NT2/D1 (cell line): ENCODE measurements at regions not wholly inside any gene's neighbourhood (a gene's known extent, or its start where the extent isn't known, plus 50 kb on each side); places are given as distances from the start of the nearest gene placed in this dataset.

Experiments used
- YY1 ChIP-seq: IDR thresholded peaks from 2 replicates; pipeline ENCODE4 v1.6.1; 2011; ENCODE audit not compliant: insufficient read length, insufficient read depth
- ZNF274 ChIP-seq: IDR thresholded peaks from 2 replicates; pipeline ENCODE4 v1.6.1; 2011; ENCODE audit warnings: mild to moderate bottlenecking, low read depth, low read length

DNA sequence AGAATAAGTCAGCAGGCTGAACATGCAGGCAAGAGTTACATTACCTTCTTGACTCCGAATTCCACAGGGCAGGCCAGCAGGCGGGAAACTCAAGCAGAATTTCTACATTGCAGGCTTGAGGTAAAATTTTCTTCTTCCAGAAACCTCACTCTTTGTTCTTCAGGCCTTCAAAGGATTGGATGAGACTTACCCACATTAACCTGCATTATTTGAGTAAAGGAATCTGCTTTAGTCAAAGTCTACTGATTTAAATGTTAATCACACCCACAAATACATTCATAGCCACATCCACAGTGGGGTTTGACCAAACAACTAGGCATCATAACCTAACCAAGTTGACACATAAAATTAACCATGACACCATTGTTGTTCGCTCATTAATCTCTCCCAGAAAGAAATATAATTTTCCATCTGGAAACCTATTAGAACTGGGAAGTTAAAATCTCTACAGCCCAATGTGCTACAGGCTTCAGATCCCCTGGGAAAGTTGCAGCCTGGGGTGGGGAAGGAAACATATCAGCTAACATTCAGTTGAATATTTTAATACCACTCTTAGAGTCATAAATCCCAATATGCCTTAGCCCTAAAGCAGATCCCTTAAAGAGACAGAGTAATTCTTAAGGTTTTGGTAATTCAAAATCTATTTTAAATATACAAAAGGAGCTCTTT is 468.2 kb upstream of the TNP1 start:
- no peak for TF ChIP-seq ZNF274
- TF ChIP-seq YY1: no peak
